Trophoblast cell (in vitro differentiated cells and primary cell): ENCODE measurements at regions not wholly inside any gene's neighbourhood (a gene's known extent, or its start where the extent isn't known, plus 50 kb on each side); places are given as distances from the start of the nearest gene placed in this dataset.

Experiments used
- DNase-seq, 2 donors: peaks; one replicate each; pipeline ENCODE4 v3.0.0-alpha.2; 2016
- H2AFZ ChIP-seq: 2 replicates; pipeline ENCODE4 v1.6.1; 2013; ENCODE audit warnings: low read length, moderate library complexity, mild to moderate bottlenecking; ENCODE audit not compliant: insufficient read depth, poor library complexity
- H2AK5ac ChIP-seq: 2 replicates; pipeline ENCODE4 v1.6.1; 2013; ENCODE audit warnings: mild to moderate bottlenecking, low read length
- H2BK120ac ChIP-seq: 2 replicates; pipeline ENCODE4 v1.6.1; 2013; ENCODE audit warnings: low read length, mild to moderate bottlenecking, moderate library complexity; ENCODE audit not compliant: insufficient read depth, poor library complexity
- H2BK12ac ChIP-seq: 2 replicates; pipeline ENCODE4 v1.6.1; 2013; ENCODE audit warnings: mild to moderate bottlenecking, low read length, moderate library complexity
- H2BK5ac ChIP-seq: 2 replicates; pipeline ENCODE4 v1.6.1; 2013; ENCODE audit warnings: low read length, low read depth, moderate library complexity, mild to moderate bottlenecking; ENCODE audit not compliant: poor library complexity
- H3K14ac ChIP-seq: 2 replicates; pipeline ENCODE4 v1.6.1; 2013; ENCODE audit warnings: mild to moderate bottlenecking, low read length
- H3K18ac ChIP-seq: 2 replicates; pipeline ENCODE4 v1.6.1; 2013; ENCODE audit warnings: mild to moderate bottlenecking, low read length
- H3K23ac ChIP-seq: 2 replicates; pipeline ENCODE4 v1.6.1; 2013; ENCODE audit warnings: low read length
- H3K27ac ChIP-seq: 2 replicates; pipeline ENCODE4 v1.5.1; 2013; ENCODE audit warnings: low read depth, mild to moderate bottlenecking, inconsistent platforms, low read length, moderate library complexity
- H3K27me3 ChIP-seq: 2 replicates; pipeline ENCODE4 v1.6.1; 2013; ENCODE audit warnings: inconsistent platforms, mild to moderate bottlenecking, low read length, moderate library complexity; ENCODE audit not compliant: insufficient read depth
- H3K36me3 ChIP-seq, 2 experiments: 1 replicate in 1 of 2; 2 replicates in 1 of 2; pipeline ENCODE4 v1.6.1; 2013; ENCODE audit warnings: low read length in 2 of 2, mild to moderate bottlenecking in 2 of 2, moderate library complexity in 1 of 2; ENCODE audit not compliant: insufficient read depth in 2 of 2, control insufficient read depth in 1 of 2
- H3K4ac ChIP-seq: 2 replicates; pipeline ENCODE4 v1.6.1; 2013; ENCODE audit warnings: low read depth, mild to moderate bottlenecking, low read length, moderate library complexity
- H3K4me1 ChIP-seq, 2 experiments: 1 replicate in 1 of 2; 2 replicates in 1 of 2; pipeline ENCODE4 v1.6.1; 2013; ENCODE audit warnings: low read length in 2 of 2, mild to moderate bottlenecking in 2 of 2, moderate library complexity in 1 of 2; ENCODE audit not compliant: insufficient read depth in 2 of 2, control insufficient read depth in 1 of 2
- H3K4me2 ChIP-seq: 2 replicates; pipeline ENCODE4 v1.6.1; 2013; ENCODE audit warnings: inconsistent platforms, mild to moderate bottlenecking, low read length, moderate library complexity
- H3K4me3 ChIP-seq: 2 replicates; pipeline ENCODE4 v1.5.1; 2013; ENCODE audit warnings: mild to moderate bottlenecking, low read depth, low read length, inconsistent platforms
- H3K79me1 ChIP-seq: one replicate; pipeline ENCODE4 v1.6.1; 2013; ENCODE audit warnings: low read length
- H3K79me2 ChIP-seq: 2 replicates; pipeline ENCODE4 v1.6.1; 2013; ENCODE audit warnings: low read length, mild to moderate bottlenecking; ENCODE audit not compliant: control insufficient read depth, insufficient read depth, poor library complexity
- H3K9ac ChIP-seq: 2 replicates; pipeline ENCODE4 v1.6.1; 2013; ENCODE audit warnings: mild to moderate bottlenecking, low read length
- H3K9me3 ChIP-seq: 2 replicates; pipeline ENCODE4 v1.6.1; 2013; ENCODE audit warnings: low read depth, mild to moderate bottlenecking, control low read depth, inconsistent platforms, low read length; ENCODE audit not compliant: insufficient read depth
- H4K12ac ChIP-seq: 2 replicates; pipeline ENCODE4 v1.6.1; 2013; ENCODE audit warnings: low read depth, mild to moderate bottlenecking, low read length, moderate library complexity
- H4K8ac ChIP-seq: 2 replicates; pipeline ENCODE4 v1.6.1; 2013; ENCODE audit warnings: low read depth, mild to moderate bottlenecking, low read length, moderate library complexity
- H4K91ac ChIP-seq: one replicate; pipeline ENCODE4 v1.6.1; 2013; ENCODE audit warnings: low read depth, mild to moderate bottlenecking, low read length, moderate library complexity
- WGBS: extraction: QIAGEN DNeasy Blood & Tissue Kit; methylation state at CpG from one replicate; pipeline ENCODE4 v1.1.7; 2013; ENCODE audit warnings: missing lambda C conversion rate; ENCODE audit not compliant: insufficient read length, insufficient coverage; ENCODE audit errors: extremely low coverage; 5-methylcytosine and 5-hydroxymethylcytosine counted together

GRCh38 chr2:58484221-58484620 lies 243.1 kb upstream of the FANCL start:
- H2AK5ac ChIP-seq: no peak overlapping the region
- no CpG with 5 or more reads among the region's 1 CpG for WGBS
- no peak overlapping the region for H3K27ac ChIP-seq
- no peak overlapping the region for H2BK120ac ChIP-seq
- no peak overlapping the region for H3K14ac ChIP-seq
- H3K4me1 ChIP-seq: peaks cover 4% of the 10 kb centered on the region in 2 experiments
- H3K4me2 ChIP-seq: no peak overlapping the region
- no peak overlapping the region for H2AFZ ChIP-seq
- H2BK12ac ChIP-seq: no peak overlapping the region
- no peak overlapping the region for H4K91ac ChIP-seq
- H3K27me3 ChIP-seq: no peaks in the 10 kb centered on the region
- H3K4me3 ChIP-seq: no peak overlapping the region
- no peak overlapping the region for H3K23ac ChIP-seq
- H3K79me1 ChIP-seq: no peaks in the 10 kb centered on the region
- H3K36me3 ChIP-seq: no peaks in the 10 kb centered on the region
- H2BK5ac ChIP-seq: no peak overlapping the region
- H3K9ac ChIP-seq: no peak overlapping the region
- H4K8ac ChIP-seq: no peak overlapping the region
- no peaks in the 10 kb centered on the region for H3K79me2 ChIP-seq
- H3K4ac ChIP-seq: no peak overlapping the region
- H3K18ac ChIP-seq: no peak overlapping the region
- H3K9me3 ChIP-seq: no peaks in the 10 kb centered on the region
- peak in 1 of 2 donors; percentile 42 for DNase-seq
- H4K12ac ChIP-seq: no peak overlapping the region

DNA sequence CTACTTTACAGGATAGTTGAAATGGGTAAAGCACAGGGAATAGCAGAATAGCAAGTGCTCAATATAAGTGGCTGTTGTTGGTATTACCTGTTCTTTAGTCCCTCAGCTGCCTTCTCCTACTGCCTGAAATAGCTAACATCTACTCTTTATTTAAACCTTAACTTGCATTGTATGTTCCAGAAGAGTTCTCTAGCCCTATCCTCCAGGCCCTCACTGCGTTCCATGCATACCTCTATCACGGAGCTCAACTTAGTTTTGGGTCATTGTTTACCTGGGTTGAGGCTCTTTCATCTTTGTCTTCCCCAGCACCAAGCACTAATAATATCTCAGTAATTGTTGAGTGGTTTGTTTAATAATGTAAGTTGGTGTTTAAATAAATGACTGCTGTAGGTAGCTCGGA lies 242.2 kb upstream of the FANCL start:
- H4K12ac ChIP-seq: no peak overlapping the region
- no peaks in the 10 kb centered on the region for H3K27me3 ChIP-seq
- H3K14ac ChIP-seq: no peak overlapping the region
- H2BK5ac ChIP-seq: no peak overlapping the region
- H3K27ac ChIP-seq: no peak overlapping the region
- H3K79me2 ChIP-seq: no peaks in the 10 kb centered on the region
- no peak overlapping the region for H2AFZ ChIP-seq
- H4K91ac ChIP-seq: no peak overlapping the region
- no peak overlapping the region for H3K4me3 ChIP-seq
- no peak overlapping the region for H2BK12ac ChIP-seq
- H3K36me3 ChIP-seq: no peaks in the 10 kb centered on the region
- H3K18ac ChIP-seq: no peak overlapping the region
- WGBS: 100% methylated on average over 1 of the region's 3 CpGs
- no peak overlapping the region for H3K4me2 ChIP-seq
- no peak overlapping the region for H2BK120ac ChIP-seq
- H3K9ac ChIP-seq: no peak overlapping the region
- no peak overlapping the region for H2AK5ac ChIP-seq
- H4K8ac ChIP-seq: no peak overlapping the region
- no peaks in the 10 kb centered on the region for H3K9me3 ChIP-seq
- H3K23ac ChIP-seq: no peak overlapping the region
- H3K4ac ChIP-seq: no peak overlapping the region
- DNase-seq: no peak
- no peaks in the 10 kb centered on the region for H3K79me1 ChIP-seq
- peaks cover 4% of the 10 kb centered on the region in 2 experiments for H3K4me1 ChIP-seq

DNA sequence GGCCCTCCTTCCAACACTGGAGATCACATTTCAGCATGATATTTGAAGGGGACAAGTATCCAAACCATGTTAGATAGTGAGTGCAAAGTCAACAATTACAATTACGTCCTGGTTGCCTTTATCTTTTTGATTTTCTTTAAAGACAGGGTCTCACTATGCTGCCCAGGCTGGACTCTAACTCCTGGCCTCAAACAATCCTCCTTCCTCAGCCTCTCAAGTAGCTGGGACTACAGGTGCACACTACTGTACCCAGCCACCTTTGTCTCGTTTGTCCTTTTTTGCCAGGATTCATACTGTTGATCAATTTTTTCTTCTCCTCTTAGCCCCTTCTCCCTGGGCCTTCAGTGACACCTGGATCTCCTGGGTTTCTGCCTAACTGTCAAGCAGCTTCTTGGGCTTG lies 240.5 kb upstream of the FANCL start:
- no peak overlapping the region for H2AFZ ChIP-seq
- no peak overlapping the region for H3K9ac ChIP-seq
- no peak overlapping the region for H4K91ac ChIP-seq
- no peak for DNase-seq
- H3K79me1 ChIP-seq: no peaks in the 10 kb centered on the region
- H3K4ac ChIP-seq: no peak overlapping the region
- no peak overlapping the region for H3K14ac ChIP-seq
- no peak overlapping the region for H3K4me3 ChIP-seq
- H4K8ac ChIP-seq: no peak overlapping the region
- no peaks in the 10 kb centered on the region for H3K27me3 ChIP-seq
- no CpG with 5 or more reads among the region's 2 CpGs for WGBS
- no peak overlapping the region for H4K12ac ChIP-seq
- no peak overlapping the region for H3K23ac ChIP-seq
- H3K18ac ChIP-seq: no peak overlapping the region
- no peak overlapping the region for H2BK12ac ChIP-seq
- H3K27ac ChIP-seq: no peak overlapping the region
- H3K36me3 ChIP-seq: no peaks in the 10 kb centered on the region
- H3K9me3 ChIP-seq: no peaks in the 10 kb centered on the region
- H3K4me1 ChIP-seq: peaks cover 4% of the 10 kb centered on the region in 2 experiments
- H2BK5ac ChIP-seq: no peak overlapping the region
- no peaks in the 10 kb centered on the region for H3K79me2 ChIP-seq
- no peak overlapping the region for H2AK5ac ChIP-seq
- H2BK120ac ChIP-seq: no peak overlapping the region
- no peak overlapping the region for H3K4me2 ChIP-seq

DNA sequence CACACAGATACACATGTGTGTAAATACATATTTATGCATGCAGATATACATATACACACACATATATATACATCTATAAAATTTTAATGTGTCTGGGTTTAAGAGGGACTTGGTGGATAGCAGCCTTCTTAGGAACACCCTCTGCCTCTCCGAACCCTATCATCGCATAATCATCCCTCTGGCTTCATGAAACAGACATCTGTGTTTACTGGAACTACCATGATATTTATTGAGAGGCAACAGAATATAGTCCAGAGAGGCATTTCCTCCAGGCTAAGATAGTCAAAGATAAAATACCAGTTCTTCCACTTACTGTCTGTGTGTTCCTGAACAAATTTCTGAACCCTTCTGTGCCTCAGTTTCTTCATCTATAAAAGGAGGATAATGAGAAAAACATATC lies 239.0 kb upstream of the FANCL start:
- no CpG with 5 or more reads among the region's 2 CpGs for WGBS

More for the DNA sequence above, 239.0 kb upstream of the FANCL start:
- Histone ChIP-seq H3K27ac (no peak overlapping the region), H2BK5ac (no peak overlapping the region), H3K18ac (no peak overlapping the region), H2BK120ac (no peak overlapping the region), H3K36me3 (no peaks in the 10 kb centered on the region), H3K14ac (no peak overlapping the region), H3K9me3 (no peaks in the 10 kb centered on the region), H4K91ac (no peak overlapping the region), H3K4me1 (peaks cover 4% of the 10 kb centered on the region in 2 experiments), H3K4me2 (no peak overlapping the region), H4K8ac (no peak overlapping the region), H3K27me3 (no peaks in the 10 kb centered on the region), H3K23ac (no peak overlapping the region), H2AFZ (no peak overlapping the region), H2AK5ac (no peak overlapping the region), H2BK12ac (no peak overlapping the region), H3K79me1 (no peaks in the 10 kb centered on the region), H4K12ac (no peak overlapping the region), H3K4me3 (no peak overlapping the region), H3K79me2 (no peaks in the 10 kb centered on the region), H3K9ac (no peak overlapping the region), H3K4ac (no peak overlapping the region)
- DNase-seq: peak in 1 of 2 donors; percentile 67
